ENCODE measurements at regions not wholly inside any gene's neighbourhood (a gene's known extent, or its start where the extent isn't known, plus 50 kb on each side); places are given as distances from the start of the nearest gene placed in this dataset.

- Histone ChIP-seq H3K4me2 (ENCODE audit: extremely low read depth, insufficient read depth, low read length) (no peak overlapping the region), H3K27ac (ENCODE audit: insufficient read depth, low read length) (no peak overlapping the region), H2AFZ (ENCODE audit: low read length) (no peak overlapping the region), H3K27me3 (ENCODE audit: control insufficient read depth, insufficient read depth, low read length) (no peaks in the 10 kb centered on the region), H3K9me3 (ENCODE audit: control insufficient read depth, insufficient read depth, low read depth, low read length) (no peaks in the 10 kb centered on the region), H3K9ac (ENCODE audit: insufficient read depth, low read length) (no peak overlapping the region), H3K4me3 (replicated peaks in 1 of 4; ENCODE audit: control extremely low read depth in 1 of 4, insufficient read depth in 1 of 4, low read depth in 3 of 4, low read length in 4 of 4) (no peak overlapping the region), H4K20me1 (ENCODE audit: control insufficient read depth, extremely low read depth, insufficient read depth, low read length) (no peaks in the 10 kb centered on the region), H3K36me3 (ENCODE audit: control insufficient read depth, insufficient read depth, low read length) (no peaks in the 10 kb centered on the region), H3K4me1 (ENCODE audit: control insufficient read depth, extremely low read depth, insufficient read depth, low read length) (no peaks in the 10 kb centered on the region), H3K79me2 (ENCODE audit: control insufficient read depth, insufficient read depth, low read length) (no peaks in the 10 kb centered on the region)
- TF ChIP-seq EZH2 (IDR thresholded peaks at IDR 0.05; ENCODE audit: low read length, missing control alignments), result no peak
- TF ChIP-seq CTCF (conservative IDR thresholded peaks at IDR 0.05 in 1 of 2, IDR thresholded peaks at IDR 0.05 in 1 of 2; ENCODE audit: low read depth in 1 of 2, low read length in 2 of 2), result no peak
- DNase-seq (ENCODE audit: low read depth in 2 of 2), result peak; percentile 25 to 28
Measured at GRCh38 chr11:106216281-106216680, 138.8 kb downstream of the AASDHPPT start.

- Histone ChIP-seq H3K4me2 (ENCODE audit: extremely low read depth, insufficient read depth, low read length) (no peak overlapping the region), H3K9ac (ENCODE audit: insufficient read depth, low read length) (no peak overlapping the region), H3K36me3 (ENCODE audit: control insufficient read depth, insufficient read depth, low read length) (no peaks in the 10 kb centered on the region), H3K4me1 (ENCODE audit: control insufficient read depth, extremely low read depth, insufficient read depth, low read length) (no peaks in the 10 kb centered on the region), H2AFZ (ENCODE audit: low read length) (no peak overlapping the region), H3K9me3 (ENCODE audit: control insufficient read depth, insufficient read depth, low read depth, low read length) (no peaks in the 10 kb centered on the region), H3K27me3 (ENCODE audit: control insufficient read depth, insufficient read depth, low read length) (no peaks in the 10 kb centered on the region), H4K20me1 (ENCODE audit: control insufficient read depth, extremely low read depth, insufficient read depth, low read length) (no peaks in the 10 kb centered on the region), H3K4me3 (replicated peaks in 1 of 4; ENCODE audit: control extremely low read depth in 1 of 4, insufficient read depth in 1 of 4, low read depth in 3 of 4, low read length in 4 of 4) (no peak overlapping the region), H3K79me2 (ENCODE audit: control insufficient read depth, insufficient read depth, low read length) (no peaks in the 10 kb centered on the region), H3K27ac (ENCODE audit: insufficient read depth, low read length) (no peak overlapping the region)
- no peak for DNase-seq (ENCODE audit: low read depth in 2 of 2)
- TF ChIP-seq CTCF (conservative IDR thresholded peaks at IDR 0.05 in 1 of 2, IDR thresholded peaks at IDR 0.05 in 1 of 2; ENCODE audit: low read depth in 1 of 2, low read length in 2 of 2) (no peak), EZH2 (IDR thresholded peaks at IDR 0.05; ENCODE audit: low read length, missing control alignments) (no peak)
Measured at GRCh38 chr11:106217456-106217855, 140.0 kb downstream of the AASDHPPT start.

DNA sequence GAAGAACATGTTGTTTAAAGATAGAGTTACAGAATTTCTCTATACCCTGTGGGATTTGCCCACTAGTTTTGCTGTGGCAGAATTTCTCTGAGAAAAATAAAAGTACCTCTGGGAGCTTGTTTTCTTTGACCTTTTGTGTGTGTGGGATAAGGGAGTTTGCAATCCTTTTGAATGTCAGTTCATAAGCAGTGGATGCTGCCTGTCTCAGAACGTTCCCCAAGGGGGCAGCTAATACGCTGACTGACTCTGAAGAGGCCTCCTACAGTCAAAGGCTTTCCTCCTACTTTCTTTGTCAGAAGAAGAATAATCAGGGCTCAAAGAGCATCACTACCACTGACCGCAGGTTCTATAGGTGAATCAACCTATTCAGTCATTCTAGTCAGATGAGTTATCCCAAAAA, 140.6 kb downstream of the AASDHPPT start:
- H3K9me3 ChIP-seq (ENCODE audit: control insufficient read depth, insufficient read depth, low read depth, low read length), result no peaks in the 10 kb centered on the region
- DNase-seq (ENCODE audit: low read depth in 2 of 2), result no peak
- no peaks in the 10 kb centered on the region for H4K20me1 ChIP-seq (ENCODE audit: control insufficient read depth, extremely low read depth, insufficient read depth, low read length)
- H3K27me3 ChIP-seq (ENCODE audit: control insufficient read depth, insufficient read depth, low read length), result no peaks in the 10 kb centered on the region
- H3K36me3 ChIP-seq (ENCODE audit: control insufficient read depth, insufficient read depth, low read length), result no peaks in the 10 kb centered on the region
- no peak overlapping the region for H3K9ac ChIP-seq (ENCODE audit: insufficient read depth, low read length)
- no peak overlapping the region for H3K4me2 ChIP-seq (ENCODE audit: extremely low read depth, insufficient read depth, low read length)
- TF ChIP-seq CTCF (conservative IDR thresholded peaks at IDR 0.05 in 1 of 2, IDR thresholded peaks at IDR 0.05 in 1 of 2; ENCODE audit: low read depth in 1 of 2, low read length in 2 of 2), result no peak
- TF ChIP-seq EZH2 (IDR thresholded peaks at IDR 0.05; ENCODE audit: low read length, missing control alignments), result no peak
- no peak overlapping the region for H3K27ac ChIP-seq (ENCODE audit: insufficient read depth, low read length)
- no peaks in the 10 kb centered on the region for H3K4me1 ChIP-seq (ENCODE audit: control insufficient read depth, extremely low read depth, insufficient read depth, low read length)
- no peak overlapping the region for H2AFZ ChIP-seq (ENCODE audit: low read length)
- no peaks in the 10 kb centered on the region for H3K79me2 ChIP-seq (ENCODE audit: control insufficient read depth, insufficient read depth, low read length)
- no peak overlapping the region for H3K4me3 ChIP-seq (replicated peaks in 1 of 4; ENCODE audit: control extremely low read depth in 1 of 4, insufficient read depth in 1 of 4, low read depth in 3 of 4, low read length in 4 of 4)
